Left lung (tissue), 4 donors: ENCODE measurements at regions not wholly inside any gene's neighbourhood (a gene's known extent, or its start where the extent isn't known, plus 50 kb on each side); places are given as distances from the start of the nearest gene placed in this dataset.

Experiments used
- ATAC-seq: fragments of 200-7000 bp; cut with Tn5 transposase; one replicate; pipeline ENCODE4 v1.9.1; 2020; ENCODE audit warnings: moderate library complexity
- DNase-seq, 4 donors: peaks; one replicate each; pipeline ENCODE4 v3.0.0-alpha.2; 2013 to 2020
- H3K27ac ChIP-seq, 2 donors: fragments of 200-600 bp; sonication (generic) in 1 of 2; one replicate each; pipeline versions ENCODE4 v1.5.0 to v1.8.0; 2020 to 2021
- H3K27me3 ChIP-seq, 2 donors: fragments of 200-600 bp; sonication (generic) in 1 of 2; one replicate each; pipeline versions ENCODE4 v1.5.0 to v1.8.0; 2020 to 2021
- H3K36me3 ChIP-seq, 2 donors: fragments of 200-600 bp; sonication (generic) in 1 of 2; one replicate each; pipeline versions ENCODE4 v1.5.0 to v1.8.0; 2020 to 2021
- H3K4me1 ChIP-seq, 2 donors: fragments of 200-600 bp; one replicate each; pipeline ENCODE4 v1.8.0; 2021
- H3K4me3 ChIP-seq, 2 donors: fragments of 200-600 bp; sonication (generic) in 1 of 2; one replicate each; pipeline versions ENCODE4 v1.5.0 to v1.8.0; 2020 to 2021; ENCODE audit warnings: mild to moderate bottlenecking in 1 of 2
- H3K9me3 ChIP-seq, 2 donors: fragments of 200-600 bp; sonication (generic) in 1 of 2; one replicate each; pipeline versions ENCODE4 v1.5.0 to v1.8.0; 2020 to 2021
- intact Hi-C, 2 donors: fragments of 100-400 bp; cut with DNase I; formaldehyde crosslinking; loops; one replicate each; pipeline versions ENCODE4 v1.11.2 to v1.14.2; 2022
- TF ChIP-seq, protein P1 (sequence below), 2 donors: fragments of 200-600 bp; sonication (generic) in 1 of 2; IDR thresholded peaks; one replicate each; pipeline versions ENCODE4 v1.5.0 to v1.8.0; 2021; ENCODE audit warnings: antibody characterized with exemption in 2 of 2
- donor health status: DM: no; HTN: yes; CAD: no.
- donor health status: DM: no; HTN: no; CAD: no.

DNA sequence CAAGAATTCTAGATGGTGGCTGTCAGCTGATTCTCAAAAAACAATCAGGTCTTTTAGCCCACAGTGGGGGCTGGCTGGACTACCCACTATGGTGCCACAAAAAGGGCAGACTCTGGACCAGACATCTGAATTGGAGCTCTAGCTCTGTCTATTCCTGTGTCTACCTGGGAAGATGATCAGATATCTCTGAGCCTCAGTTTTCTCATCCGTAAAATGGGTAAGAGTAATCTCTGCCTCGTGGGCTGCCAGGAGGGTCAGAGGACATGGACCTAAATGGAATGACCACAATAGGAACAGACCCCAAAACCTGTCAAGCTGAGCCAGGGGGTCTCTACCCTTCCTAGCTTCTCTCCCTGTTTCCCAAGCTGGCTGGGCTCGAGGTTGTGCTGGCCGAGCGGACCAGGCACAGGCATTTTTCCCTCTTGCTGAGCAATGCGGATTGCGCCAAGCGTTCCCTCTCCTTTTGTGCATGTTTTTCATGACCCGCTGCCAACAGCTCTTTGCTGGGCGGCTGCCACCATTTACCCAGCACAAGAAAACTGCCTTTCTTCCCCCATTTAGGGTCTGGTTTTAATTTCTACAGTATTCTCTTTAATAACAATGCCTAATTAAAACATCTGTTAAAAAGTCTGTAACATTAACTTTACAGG lies 74.7 kb upstream of the MAFB start:
- TF ChIP-seq, protein P1, sequence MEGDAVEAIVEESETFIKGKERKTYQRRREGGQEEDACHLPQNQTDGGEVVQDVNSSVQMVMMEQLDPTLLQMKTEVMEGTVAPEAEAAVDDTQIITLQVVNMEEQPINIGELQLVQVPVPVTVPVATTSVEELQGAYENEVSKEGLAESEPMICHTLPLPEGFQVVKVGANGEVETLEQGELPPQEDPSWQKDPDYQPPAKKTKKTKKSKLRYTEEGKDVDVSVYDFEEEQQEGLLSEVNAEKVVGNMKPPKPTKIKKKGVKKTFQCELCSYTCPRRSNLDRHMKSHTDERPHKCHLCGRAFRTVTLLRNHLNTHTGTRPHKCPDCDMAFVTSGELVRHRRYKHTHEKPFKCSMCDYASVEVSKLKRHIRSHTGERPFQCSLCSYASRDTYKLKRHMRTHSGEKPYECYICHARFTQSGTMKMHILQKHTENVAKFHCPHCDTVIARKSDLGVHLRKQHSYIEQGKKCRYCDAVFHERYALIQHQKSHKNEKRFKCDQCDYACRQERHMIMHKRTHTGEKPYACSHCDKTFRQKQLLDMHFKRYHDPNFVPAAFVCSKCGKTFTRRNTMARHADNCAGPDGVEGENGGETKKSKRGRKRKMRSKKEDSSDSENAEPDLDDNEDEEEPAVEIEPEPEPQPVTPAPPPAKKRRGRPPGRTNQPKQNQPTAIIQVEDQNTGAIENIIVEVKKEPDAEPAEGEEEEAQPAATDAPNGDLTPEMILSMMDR (IDR thresholded peaks at IDR 0.05) = no peak
- Histone ChIP-seq H3K9me3 (no peaks in the 10 kb centered on the region), H3K27ac (no peak overlapping the region), H3K36me3 (no peaks in the 10 kb centered on the region), H3K27me3 (no peaks in the 10 kb centered on the region), H3K4me1 (no peaks in the 10 kb centered on the region), H3K4me3 (no peak overlapping the region)
- intact Hi-C loops = no loop called here
- no peak for DNase-seq
- ATAC-seq = no peak

DNA sequence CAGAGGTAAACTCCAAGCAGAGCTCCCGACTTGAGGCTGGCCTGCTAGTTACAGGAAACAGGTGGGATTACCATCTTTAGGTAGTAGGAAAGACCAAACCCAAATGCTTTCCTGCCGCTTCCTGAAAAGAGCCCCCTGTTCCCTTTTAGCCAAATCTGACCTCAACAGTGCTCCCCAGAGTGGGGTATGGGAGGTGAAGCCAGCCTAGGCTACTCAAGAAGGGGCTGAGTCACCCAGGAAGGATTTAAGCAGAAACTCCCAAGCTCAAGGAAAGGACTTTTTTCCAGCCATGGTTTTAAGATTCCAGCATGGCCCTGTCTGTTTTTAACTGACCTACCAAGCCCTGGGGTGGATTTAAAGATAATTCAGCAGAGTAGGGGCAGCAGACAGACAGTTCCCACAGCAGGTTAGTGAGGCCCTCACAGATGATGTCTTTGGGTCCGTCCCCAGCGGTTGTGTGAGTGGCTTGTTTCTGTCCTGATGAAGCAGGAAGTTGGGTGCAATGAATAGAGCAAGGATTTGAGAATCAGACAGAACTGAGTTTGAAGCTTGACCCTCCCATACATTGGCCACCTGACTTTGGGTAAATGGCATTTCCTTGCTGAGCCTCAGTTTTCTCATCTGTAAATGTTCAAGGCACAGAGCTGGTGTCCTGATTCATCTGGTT lies 76.9 kb upstream of the MAFB start:
- intact Hi-C loops = no loop called here
- TF ChIP-seq, protein P1 (IDR thresholded peaks at IDR 0.05) = no peak
- ATAC-seq = no peak

DNA sequence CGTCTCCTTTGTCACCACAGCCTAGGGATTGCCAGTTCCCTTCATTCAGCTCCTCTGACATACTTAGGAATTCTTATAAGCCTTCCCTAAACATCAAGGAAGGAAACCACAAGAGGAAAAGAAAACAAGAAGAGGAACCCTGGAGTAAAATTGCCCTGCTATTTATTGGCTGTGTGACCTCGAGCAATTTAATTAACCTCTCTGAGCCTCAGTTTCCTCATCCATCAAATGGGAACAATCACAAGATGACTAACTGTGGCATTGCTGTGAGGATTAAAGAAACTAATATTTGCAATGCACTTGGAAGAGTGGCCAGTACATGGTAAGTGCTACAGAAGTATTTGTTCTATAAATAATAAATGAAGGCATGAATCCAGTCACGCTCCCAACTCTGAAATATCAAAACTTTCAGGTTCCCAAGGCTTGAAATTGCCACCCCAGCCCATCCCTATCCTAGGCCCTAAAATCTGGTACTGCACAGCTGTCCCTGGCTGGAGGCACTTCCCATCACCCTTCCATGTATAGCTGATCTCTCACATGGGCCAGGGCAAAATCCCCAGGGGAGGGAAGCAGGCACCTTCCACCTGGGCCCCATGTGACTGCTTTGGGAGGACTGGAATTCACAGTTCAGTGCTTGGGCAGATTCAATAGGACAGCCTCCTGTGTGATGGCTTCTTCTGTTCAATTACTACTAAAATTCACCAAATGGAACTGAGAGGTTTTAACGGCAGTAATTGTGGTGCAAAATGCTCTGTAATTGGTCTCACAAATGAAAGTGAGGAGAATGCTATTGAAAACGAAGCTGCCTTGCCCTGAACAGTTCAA lies 78.0 kb upstream of the MAFB start:
- ATAC-seq = peak; percentile 51
- intact Hi-C loops = no loop called here
- no peaks in the 10 kb centered on the region for H3K9me3 ChIP-seq
- H3K4me1 ChIP-seq = peaks cover 0 to 24% of the 10 kb centered on the region in 2 donors
- no peaks in the 10 kb centered on the region for H3K36me3 ChIP-seq
- H3K27ac ChIP-seq = no peak overlapping the region
- no peak overlapping the region for H3K4me3 ChIP-seq
- TF ChIP-seq, protein P1 (IDR thresholded peaks at IDR 0.05) = no peak
- DNase-seq = no peak
- peaks cover 0 to 8% of the 10 kb centered on the region in 2 donors for H3K27me3 ChIP-seq

More for the DNA sequence above, 76.9 kb upstream of the MAFB start:
- Histone ChIP-seq H3K27ac (no peak overlapping the region), H3K36me3 (no peaks in the 10 kb centered on the region), H3K27me3 (peaks cover 0 to 4% of the 10 kb centered on the region in 2 donors), H3K4me1 (peaks cover 0 to 14% of the 10 kb centered on the region in 2 donors), H3K4me3 (no peak overlapping the region), H3K9me3 (no peaks in the 10 kb centered on the region)
- no peak for DNase-seq

DNA sequence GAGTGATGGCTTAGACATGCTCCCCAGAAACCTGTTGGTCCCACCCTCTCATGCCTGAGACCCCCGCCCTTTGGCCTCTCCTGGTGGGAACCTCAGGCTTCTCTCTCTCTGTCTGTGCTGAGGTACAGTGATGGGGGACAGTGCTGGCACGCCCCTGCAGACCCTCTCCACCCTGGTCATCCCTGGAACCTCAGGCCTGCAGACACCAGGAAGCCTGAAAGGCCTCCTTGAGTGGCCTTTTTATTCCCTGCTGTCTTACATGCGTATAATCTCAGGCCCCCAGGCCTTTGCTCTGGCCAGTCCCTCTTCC lies 78.5 kb upstream of the MAFB start:
- no peak overlapping the region for H3K27ac ChIP-seq
- H3K4me1 ChIP-seq = peaks cover 0 to 24% of the 10 kb centered on the region in 2 donors
- TF ChIP-seq, protein P1 (IDR thresholded peaks at IDR 0.05) = no peak
- peaks cover 0 to 8% of the 10 kb centered on the region in 2 donors for H3K27me3 ChIP-seq
- no peaks in the 10 kb centered on the region for H3K36me3 ChIP-seq
- DNase-seq (no peak), ATAC-seq (no peak)
- no peak overlapping the region for H3K4me3 ChIP-seq
- no peaks in the 10 kb centered on the region for H3K9me3 ChIP-seq
- intact Hi-C loops = no loop called here

DNA sequence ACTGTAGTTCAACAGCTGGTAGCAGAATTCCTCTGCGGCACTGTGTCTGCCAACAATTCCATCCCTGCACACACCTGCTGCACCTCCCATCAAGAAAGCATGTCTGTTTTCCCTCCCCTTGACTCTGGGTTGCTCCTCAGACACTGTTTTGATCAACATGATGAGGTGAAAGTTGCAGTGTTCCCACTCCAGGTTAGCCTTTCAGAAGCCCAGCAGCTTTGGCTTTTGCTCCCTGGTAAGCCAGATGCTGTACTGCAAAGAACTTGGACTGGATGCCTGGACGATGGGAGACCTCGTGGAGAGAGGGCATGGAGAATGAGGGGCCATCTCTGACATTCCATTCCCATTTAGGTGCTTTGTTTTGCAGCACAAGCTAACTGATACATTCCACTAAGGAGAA lies 79.1 kb upstream of the MAFB start:
- DNase-seq = no peak
- no peak overlapping the region for H3K4me3 ChIP-seq
- no peaks in the 10 kb centered on the region for H3K36me3 ChIP-seq
- TF ChIP-seq, protein P1 (IDR thresholded peaks at IDR 0.05) = no peak
- no peak overlapping the region for H3K27ac ChIP-seq
- no peak for ATAC-seq
- no peaks in the 10 kb centered on the region for H3K9me3 ChIP-seq
- H3K4me1 ChIP-seq = peaks cover 0 to 24% of the 10 kb centered on the region in 2 donors
- H3K27me3 ChIP-seq = peaks cover 0 to 8% of the 10 kb centered on the region in 2 donors
- intact Hi-C loops = no loop called here
